H1 (cell line): ENCODE measurements at regions not wholly inside any gene's neighbourhood (a gene's known extent, or its start where the extent isn't known, plus 50 kb on each side); places are given as distances from the start of the nearest gene placed in this dataset.

Source experiments
- CTCF ChIA-PET: fragments of 300-600 bp; sonication (Branson Sonifier 250); formaldehyde crosslinking; loops from one replicate; lab custom pipeline; 2021; ENCODE audit not compliant: partially characterized antibody; lab: Charles Lee
- POLR2A ChIA-PET: fragments of 300-600 bp; sonication (Branson Sonifier 250); formaldehyde crosslinking; loops from one replicate; lab custom pipeline; 2021; ENCODE audit warnings: inconsistent platforms; ENCODE audit not compliant: partially characterized antibody; lab: Charles Lee
- DNase-seq, 2 experiments: peaks; one replicate each; pipeline versions ENCODE4 v3.0.0 to v3.0.0-alpha.2; 2010 to 2022; ENCODE audit warnings: low spot score in 2 of 2, low read depth in 1 of 2, mixed read lengths in 1 of 2
- FAIRE-seq: peaks from 2 replicates; lab custom pipeline; 2011; peaks lifted over from hg19 to GRCh38; lab: Jason Lieb, UNC
- H2AFZ ChIP-seq: 2 replicates; pipeline ENCODE4 v1.8.1; 2012; ENCODE audit warnings: low read length, inconsistent platforms
- H2AK5ac ChIP-seq: 2 replicates; pipeline ENCODE4 v1.6.1; 2013; ENCODE audit warnings: low read depth, low read length
- H2BK120ac ChIP-seq: replicated peaks from 2 replicates; pipeline ENCODE3; 2013; ENCODE audit warnings: low read depth, low read length, inconsistent platforms
- H2BK12ac ChIP-seq: 2 replicates; pipeline ENCODE4 v1.6.1; 2013; ENCODE audit warnings: low read depth, low read length
- H2BK15ac ChIP-seq: 2 replicates; pipeline ENCODE4 v1.6.1; 2013; ENCODE audit warnings: low read length
- H2BK20ac ChIP-seq: 2 replicates; pipeline ENCODE4 v1.6.1; 2013; ENCODE audit warnings: low read length
- H2BK5ac ChIP-seq: 2 replicates; pipeline ENCODE4 v1.6.1; 2013; ENCODE audit warnings: low read depth, low read length
- H3K14ac ChIP-seq: 2 replicates; pipeline ENCODE4 v1.6.1; 2013; ENCODE audit warnings: inconsistent platforms; ENCODE audit not compliant: insufficient read length
- H3K18ac ChIP-seq: 2 replicates; pipeline ENCODE4 v1.6.1; 2013; ENCODE audit warnings: low read length; ENCODE audit errors: extremely low read depth
- H3K23ac ChIP-seq: 2 replicates; pipeline ENCODE4 v1.6.1; 2013; ENCODE audit warnings: inconsistent platforms; ENCODE audit not compliant: insufficient read length
- H3K23me2 ChIP-seq: 2 replicates; pipeline ENCODE4 v1.6.1; 2013; ENCODE audit warnings: low read depth, low read length
- H3K27ac ChIP-seq: 2 replicates; pipeline ENCODE4 v1.6.1; 2011; ENCODE audit warnings: low read depth, low read length, inconsistent platforms
- H3K27me3 ChIP-seq, 4 experiments: replicated peaks in 1 of 4; 1 replicate in 1 of 4; 2 replicates in 3 of 4; pipeline versions ENCODE4 v1.6.1 to v1.8.1; 2011 to 2013; ENCODE audit warnings: low read length in 3 of 4, mild to moderate bottlenecking in 3 of 4, inconsistent platforms in 2 of 4, mixed read lengths in 2 of 4, moderate library complexity in 1 of 4; ENCODE audit not compliant: control insufficient read depth in 3 of 4, insufficient read depth in 3 of 4; ENCODE audit errors: extremely low read depth in 1 of 4
- H3K36me3 ChIP-seq, 4 experiments: 2 replicates each; pipeline versions ENCODE4 v1.6.1 to v1.8.1; 2011 to 2013; ENCODE audit warnings: mild to moderate bottlenecking in 4 of 4, low read length in 3 of 4, moderate library complexity in 2 of 4, control low read depth in 1 of 4, inconsistent platforms in 1 of 4; ENCODE audit not compliant: insufficient read depth in 4 of 4, control insufficient read depth in 2 of 4
- H3K4ac ChIP-seq: replicated peaks from 2 replicates; pipeline ENCODE3; 2013; ENCODE audit warnings: low read length, low read depth, mixed read lengths, inconsistent platforms; ENCODE audit not compliant: insufficient read length
- H3K4me1 ChIP-seq, 4 experiments: replicated peaks in 1 of 4; 1 replicate in 1 of 4; 2 replicates in 3 of 4; pipeline versions ENCODE4 v1.6.1 to v1.8.1; 2011 to 2013; ENCODE audit warnings: low read length in 3 of 4, inconsistent platforms in 2 of 4, mixed read lengths in 1 of 4; ENCODE audit not compliant: insufficient read depth in 4 of 4, control insufficient read depth in 3 of 4
- H3K4me2 ChIP-seq, 2 experiments: 2 replicates each; pipeline versions ENCODE4 v1.6.1 to v1.8.1; 2011 to 2013; ENCODE audit warnings: low read depth in 2 of 2, low read length in 2 of 2, control low read depth in 1 of 2, inconsistent platforms in 1 of 2, mild to moderate bottlenecking in 1 of 2; ENCODE audit not compliant: insufficient read depth in 1 of 2
- H3K4me3 ChIP-seq, 4 experiments: fragments of 200-600, 300-600 bp in 1 of 4; sonication (generic), shearing (Covaris generic), sonication (Bioruptor Twin) in 1 of 4; 2 replicates each; pipeline versions ENCODE4 v1.5.1 to v1.8.1; 2011 to 2016; ENCODE audit warnings: low read length in 4 of 4, low read depth in 3 of 4, control low read depth in 2 of 4, inconsistent platforms in 2 of 4, mild to moderate bottlenecking in 2 of 4, mixed read lengths in 1 of 4, moderate library complexity in 1 of 4; ENCODE audit not compliant: insufficient read depth in 2 of 4; ENCODE audit errors: extremely low read depth in 1 of 4
- H3K56ac ChIP-seq: replicated peaks from 2 replicates; pipeline ENCODE3; 2013; ENCODE audit warnings: low read depth, mild to moderate bottlenecking, mixed read lengths, low read length, inconsistent platforms; ENCODE audit not compliant: insufficient read length
- H3K79me1 ChIP-seq: 2 replicates; pipeline ENCODE4 v1.6.1; 2013; ENCODE audit warnings: low read depth, low read length, control low read depth
- H3K79me2 ChIP-seq, 2 experiments: 2 replicates each; pipeline versions ENCODE4 v1.6.1 to v1.8.1; 2012 to 2013; ENCODE audit warnings: low read length in 2 of 2, mild to moderate bottlenecking in 2 of 2, inconsistent platforms in 1 of 2; ENCODE audit not compliant: insufficient read depth in 2 of 2, control insufficient read depth in 1 of 2
- H3K9ac ChIP-seq, 4 experiments: replicated peaks in 1 of 4; 1 replicate in 1 of 4; 2 replicates in 3 of 4; pipeline versions ENCODE4 v1.6.1 to v1.8.1; 2011 to 2013; ENCODE audit warnings: low read depth in 3 of 4, low read length in 3 of 4, control low read depth in 2 of 4, mild to moderate bottlenecking in 2 of 4, moderate library complexity in 2 of 4, inconsistent platforms in 1 of 4; ENCODE audit errors: extremely low read depth in 1 of 4
- H3K9me3 ChIP-seq, 2 experiments: 2 replicates each; pipeline versions ENCODE4 v1.6.1 to v1.8.1; 2012 to 2013; ENCODE audit warnings: mild to moderate bottlenecking in 2 of 2, moderate library complexity in 2 of 2, control low read depth in 1 of 2, inconsistent platforms in 1 of 2, low read depth in 1 of 2, low read length in 1 of 2, mixed read lengths in 1 of 2; ENCODE audit not compliant: insufficient read depth in 2 of 2
- H4K20me1 ChIP-seq, 2 experiments: replicated peaks in 1 of 2; 2 replicates each; pipeline versions ENCODE3 to v1.8.1; 2011 to 2013; ENCODE audit warnings: inconsistent platforms in 2 of 2, low read length in 2 of 2, mild to moderate bottlenecking in 1 of 2; ENCODE audit not compliant: insufficient read depth in 2 of 2, control insufficient read depth in 1 of 2
- H4K5ac ChIP-seq: 2 replicates; pipeline ENCODE4 v1.6.1; 2013; ENCODE audit warnings: low read length, low read depth, mixed read lengths, inconsistent platforms; ENCODE audit not compliant: insufficient read length
- H4K8ac ChIP-seq: 2 replicates; pipeline ENCODE4 v1.8.0; 2013; ENCODE audit warnings: mild to moderate bottlenecking, moderate library complexity, low read length, inconsistent platforms; ENCODE audit not compliant: insufficient read depth; ENCODE audit errors: extremely low read depth
- H4K91ac ChIP-seq: replicated peaks from 2 replicates; pipeline ENCODE3; 2013; ENCODE audit warnings: low read length, mixed read lengths, inconsistent platforms; ENCODE audit not compliant: insufficient read length
- MAFK ChIP-seq: IDR thresholded peaks from 2 replicates; pipeline ENCODE4 v1.6.1; 2012; ENCODE audit warnings: low read depth, mild to moderate bottlenecking, improper control_type of control experiment, low read length
- WGBS, 2 experiments: shearing (Covaris generic) in 1 of 2; methylation state at CpG; one replicate each; pipeline versions ENCODE4 v1.1.6 to v1.1.7; 2013 to 2015; ENCODE audit warnings: low lambda C conversion rate in 2 of 2, mixed read lengths in 2 of 2, inconsistent platforms in 1 of 2, low coverage in 1 of 2, missing lambda C conversion rate in 1 of 2; ENCODE audit not compliant: insufficient replicate concordance in 2 of 2, insufficient coverage in 1 of 2, insufficient read length in 1 of 2; ENCODE audit errors: extremely low coverage in 1 of 2, missing lambda C conversion rate in 1 of 2; 5-methylcytosine and 5-hydroxymethylcytosine counted together

DNA sequence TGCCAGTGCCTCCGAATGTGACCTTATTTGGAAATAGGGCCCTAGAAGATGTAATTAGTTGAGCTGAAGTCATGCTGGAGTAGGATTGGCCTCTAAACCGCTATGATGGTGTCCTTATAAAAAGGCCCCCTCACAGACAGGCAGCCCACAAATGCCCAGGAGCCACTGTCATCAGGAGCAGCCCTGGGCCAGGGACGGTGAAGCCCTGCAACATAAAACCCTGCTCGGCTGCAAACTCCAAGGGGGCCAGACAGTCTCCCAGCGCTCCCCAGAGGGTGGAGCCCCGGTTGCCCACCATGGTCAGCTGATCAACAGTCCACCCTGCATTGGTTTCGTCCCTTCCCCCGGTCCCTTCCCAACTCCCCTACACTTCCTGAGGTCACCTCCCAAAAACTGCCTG is 351.7 kb downstream of the FOXL1 start:
- CTCF ChIA-PET, result interaction anchor here (0.6 to 1.3 kb wide), 4 partner anchors 52 to 367 kb away, joined by 3 to 4 read pairs (median 3); no protein-coding TSS in a partner anchor
- FAIRE-seq, result no peak
- no peak for DNase-seq
- Histone ChIP-seq H4K5ac (no peak overlapping the region), H2BK120ac (no peak overlapping the region), H3K79me1 (no peaks in the 10 kb centered on the region), H3K56ac (no peak overlapping the region), H3K23ac (no peak overlapping the region), H2BK20ac (peak overlapping the region; percentile 48; the same call in 1 of the 2 replicates), H3K4ac (no peak overlapping the region), H3K23me2 (peaks cover 8% of the 10 kb centered on the region), H4K91ac (no peak overlapping the region), H4K20me1 (peaks cover 0 to 7% of the 10 kb centered on the region in 2 experiments), H2BK12ac (0 out of 2 replicates have a peak overlapping the region, but pooled peaks have one; percentile 9), H3K14ac (no peak overlapping the region), H2AFZ (no peak overlapping the region), H3K36me3 (no peaks in the 10 kb centered on the region), H3K4me2 (no peak overlapping the region), H2BK5ac (no peak overlapping the region), H3K9me3 (no peaks in the 10 kb centered on the region), H3K18ac (no peak overlapping the region), H3K4me3 (no peak overlapping the region), H3K4me1 (peaks cover 0 to 5% (median under 1%) of the 10 kb centered on the region in 4 experiments; a peak in 3 of 7 replicates), H4K8ac (no peak overlapping the region), H3K27me3 (no peaks in the 10 kb centered on the region), H3K79me2 (no peaks in the 10 kb centered on the region), H2BK15ac (no peak overlapping the region; the same call in 1 of the 2 replicates), H2AK5ac (no peak overlapping the region), H3K9ac (no peak overlapping the region), H3K27ac (no peak overlapping the region)
- 83% methylated on average over 8 of the region's 8 CpGs; no CpG with 5 or more reads in 1 of the 2 experiments for WGBS, 2 experiments
- POLR2A ChIA-PET, result no interaction called here
- no peak for TF ChIP-seq MAFK
